HG03066 (cell line): ENCODE measurements at regions not wholly inside any gene's neighbourhood (a gene's known extent, or its start where the extent isn't known, plus 50 kb on each side); places are given as distances from the start of the nearest gene placed in this dataset.
"Not testable (repeated sequence)": the region's sequence is repeated elsewhere in the genome, so short reads cannot be mapped to it uniquely, and the experiment has no call there.

Source experiments
- ATAC-seq: cut with Tn5 transposase; IDR thresholded peaks from one replicate; pipeline ENCODE4 v1.9.1; 2021; ENCODE audit warnings: low read depth; ENCODE audit not compliant: unreplicated experiment

GRCh38 chr6:139758209-139758611, 383.8 kb upstream of the CITED2 start:
- ATAC-seq = no peak

DNA sequence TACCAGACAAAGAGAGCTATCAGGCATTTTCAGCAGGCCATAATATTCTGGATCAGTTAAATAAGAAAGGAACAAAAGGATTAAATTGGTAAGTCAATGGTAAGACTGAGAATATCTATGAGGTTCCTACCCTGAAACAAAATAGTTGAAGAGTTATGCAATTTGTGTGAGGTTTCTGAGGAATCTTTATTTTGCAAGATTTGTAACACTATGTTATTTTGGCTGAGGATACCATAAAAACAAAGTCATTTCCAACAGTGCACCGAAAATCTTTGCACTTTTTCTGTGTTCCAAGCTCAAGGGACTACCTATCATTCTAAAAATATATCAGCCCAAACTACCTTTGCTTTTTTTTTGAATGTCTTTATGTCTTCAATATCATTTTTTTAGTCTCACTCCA, 383.3 kb upstream of the CITED2 start:
- no peak for ATAC-seq

GRCh38 chr6:139756381-139756780, 381.9 kb upstream of the CITED2 start:
- no peak for ATAC-seq

DNA sequence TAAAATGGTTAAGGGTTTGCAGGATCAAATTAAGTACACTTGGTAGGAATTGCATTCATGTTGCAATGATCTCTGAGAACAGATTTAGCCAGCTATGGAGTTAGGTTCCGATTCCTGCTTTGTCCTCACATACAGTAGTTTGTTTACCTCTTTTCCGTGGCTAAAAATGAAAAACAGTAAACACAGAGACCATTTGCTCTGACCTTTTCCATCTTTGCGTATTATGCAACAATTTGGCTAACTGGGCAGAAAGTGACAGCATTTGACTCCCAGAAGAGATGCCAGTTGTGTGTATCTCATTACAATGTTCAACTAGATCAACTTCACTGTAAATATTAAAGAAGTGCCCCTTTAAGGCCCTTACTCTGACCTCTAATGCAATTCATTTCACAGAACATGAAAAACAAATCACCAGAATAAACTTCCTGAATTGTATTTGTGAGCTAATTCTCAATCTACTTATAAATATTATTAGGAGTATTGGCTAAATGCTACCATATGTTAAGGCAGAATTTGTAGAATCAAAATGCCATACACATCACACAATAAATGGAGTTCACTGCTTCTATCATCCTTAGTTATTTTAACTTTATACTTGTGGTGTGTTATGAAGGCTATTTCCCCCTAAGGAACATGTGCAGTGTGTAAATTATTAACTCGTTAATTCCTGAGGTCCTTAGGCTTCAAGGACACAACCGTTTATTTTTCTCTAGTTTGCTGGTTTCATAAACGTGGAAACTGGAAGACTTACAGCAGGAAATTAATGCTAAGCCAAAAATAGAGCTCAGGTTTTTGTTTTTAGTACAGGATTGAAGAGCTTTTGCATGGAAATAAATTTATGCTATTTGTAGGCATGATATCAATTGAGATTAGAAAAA, 380.7 kb upstream of the CITED2 start:
- ATAC-seq = no peak

DNA sequence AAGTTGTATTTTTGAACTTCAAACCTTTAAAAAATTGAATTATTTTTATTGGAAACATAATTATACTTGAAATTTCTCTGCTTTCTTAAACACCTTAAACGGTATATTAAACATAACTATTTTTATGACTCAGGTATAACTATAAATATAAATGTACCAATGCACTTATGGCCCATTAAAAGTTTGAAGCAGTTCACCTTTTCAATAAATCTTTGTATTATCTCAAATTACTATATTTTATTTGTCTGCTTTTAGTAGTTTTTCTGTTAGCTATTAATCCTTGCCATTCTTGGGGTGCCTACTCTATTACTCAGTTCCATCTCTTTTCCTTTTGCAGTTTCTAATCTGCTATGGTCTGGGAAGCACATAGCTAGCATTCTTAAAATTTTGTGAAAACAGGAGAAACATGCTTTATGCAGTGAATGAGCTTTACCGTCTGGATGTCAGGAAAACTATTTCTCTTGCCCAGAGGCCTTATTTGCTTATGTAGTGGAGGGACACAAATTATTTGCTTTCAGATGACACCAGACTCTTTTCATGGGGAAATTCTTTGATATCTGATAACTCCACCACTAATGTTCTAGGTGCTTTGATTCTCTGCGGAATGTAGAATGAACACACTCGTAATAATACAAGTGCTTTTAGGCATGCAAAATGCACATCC, 378.9 kb upstream of the CITED2 start:
- ATAC-seq = no peak

DNA sequence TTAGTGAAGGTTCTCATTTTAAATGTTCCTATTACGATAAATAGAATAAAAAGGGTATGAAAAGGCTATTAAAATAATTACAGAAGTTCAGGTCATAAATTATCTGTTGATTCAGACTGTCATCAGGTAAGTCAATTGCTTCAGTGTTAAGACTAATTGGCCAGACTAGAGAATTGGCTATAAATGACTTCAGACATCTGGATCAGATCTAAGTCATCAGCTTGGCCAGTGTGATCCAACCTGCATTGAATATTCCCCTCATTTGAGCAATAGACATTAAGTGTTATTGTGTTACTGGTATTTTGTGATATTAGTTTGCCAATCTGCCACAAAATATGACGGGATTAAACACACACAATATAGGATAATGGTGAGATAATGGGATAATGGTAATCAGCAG, 377.6 kb upstream of the CITED2 start:
- no peak for ATAC-seq

DNA sequence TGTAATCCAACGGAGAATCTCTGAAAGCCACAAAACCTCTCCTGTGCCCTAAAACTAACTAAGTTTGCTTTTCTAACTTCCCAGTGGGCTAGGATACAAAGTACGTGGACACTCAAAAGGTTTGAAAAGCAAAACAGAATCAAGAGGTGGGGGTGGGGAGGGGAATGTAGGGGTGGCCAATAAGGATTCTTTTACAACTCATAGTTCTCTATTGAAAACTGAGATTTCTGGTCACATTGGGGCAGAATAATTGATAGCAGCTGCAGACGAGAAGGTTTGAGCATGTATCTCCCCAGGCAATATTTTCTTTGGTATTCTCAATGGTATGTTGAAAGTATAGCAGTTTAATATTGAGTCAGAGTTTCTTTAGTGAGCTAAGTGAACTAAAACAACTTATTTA, 376.7 kb upstream of the CITED2 start:
- ATAC-seq = no peak

GRCh38 chr6:139748353-139749146, 374.1 kb upstream of the CITED2 start:
- ATAC-seq = no peak

DNA sequence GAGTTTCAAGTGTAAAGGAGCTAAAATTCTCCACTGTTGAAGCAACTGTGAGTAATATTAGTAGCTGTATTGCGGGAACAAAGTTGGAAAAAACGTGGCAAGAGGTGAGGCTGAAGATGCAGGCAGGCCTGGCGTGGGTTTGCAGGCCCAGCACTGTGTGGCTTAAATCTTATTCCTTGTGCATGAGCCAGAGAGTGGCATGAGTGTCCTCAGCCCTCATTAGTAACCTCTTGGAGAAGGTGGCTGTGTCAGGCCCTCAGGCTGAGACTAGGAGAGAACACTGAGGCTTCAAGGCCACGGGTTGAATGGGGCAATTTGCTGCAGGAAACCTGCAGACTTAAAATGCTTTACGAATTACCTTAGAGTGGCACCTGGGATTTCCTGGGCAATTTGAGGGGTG, 372.7 kb upstream of the CITED2 start:
- no peak for ATAC-seq

GRCh38 chr6:139744891-139745290, 370.4 kb upstream of the CITED2 start:
- ATAC-seq = no peak

DNA sequence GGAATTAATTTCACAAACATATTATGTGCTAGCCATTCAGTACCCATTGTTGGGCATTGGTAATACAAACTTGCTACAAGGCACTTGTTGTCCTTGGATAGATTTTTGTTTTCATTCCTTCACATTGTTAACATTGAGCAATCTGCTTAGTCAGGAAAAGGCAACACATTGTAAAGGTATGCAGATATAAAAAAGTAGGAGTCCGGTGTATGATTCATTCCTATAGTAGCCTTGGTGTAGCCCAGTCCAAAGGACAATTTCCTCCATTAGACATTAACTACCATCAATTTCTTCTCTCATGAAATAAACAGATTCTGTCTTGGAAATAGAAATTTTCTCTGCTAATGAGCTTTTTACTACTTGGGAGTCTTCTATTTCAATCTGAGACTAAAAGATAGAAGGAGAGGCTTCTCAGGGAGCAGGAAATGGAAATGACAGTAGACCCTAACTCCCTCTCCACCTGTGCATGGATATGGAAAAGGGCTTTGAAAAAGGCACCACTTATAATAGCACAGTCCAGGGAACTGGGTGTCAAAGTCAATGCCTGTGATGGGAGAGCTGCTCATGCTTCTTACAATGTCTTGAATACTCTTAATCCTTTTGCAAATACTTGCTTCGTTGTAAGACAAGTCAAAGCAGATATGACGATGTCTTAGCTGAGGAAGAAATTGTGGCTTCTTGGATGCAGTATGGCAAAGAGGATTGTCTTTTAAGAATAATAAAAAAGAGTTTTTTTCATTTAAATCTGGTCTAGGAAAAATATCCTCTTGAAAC, 369.4 kb upstream of the CITED2 start:
- ATAC-seq = no peak

DNA sequence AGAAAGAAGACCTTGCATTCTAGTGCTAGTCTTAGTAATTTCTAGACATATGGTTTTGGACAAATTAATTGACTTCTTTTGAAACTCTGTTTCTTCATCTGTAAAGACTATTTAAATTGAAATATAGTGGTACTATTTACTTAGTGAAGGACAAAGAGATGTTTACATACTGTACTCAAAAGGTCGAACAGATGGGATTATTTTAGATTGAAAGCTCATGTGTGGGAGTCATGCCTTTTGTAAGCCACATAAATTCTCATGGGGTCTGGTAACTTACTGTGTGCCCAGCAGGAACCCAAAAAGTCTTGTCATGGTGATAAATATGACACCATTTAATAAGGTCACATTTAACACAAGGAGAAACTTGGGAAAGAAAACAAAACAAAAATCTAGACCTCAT, 368.2 kb upstream of the CITED2 start:
- no peak for ATAC-seq

GRCh38 chr6:139738801-139739455, 364.5 kb upstream of the CITED2 start:
- no peak for ATAC-seq

DNA sequence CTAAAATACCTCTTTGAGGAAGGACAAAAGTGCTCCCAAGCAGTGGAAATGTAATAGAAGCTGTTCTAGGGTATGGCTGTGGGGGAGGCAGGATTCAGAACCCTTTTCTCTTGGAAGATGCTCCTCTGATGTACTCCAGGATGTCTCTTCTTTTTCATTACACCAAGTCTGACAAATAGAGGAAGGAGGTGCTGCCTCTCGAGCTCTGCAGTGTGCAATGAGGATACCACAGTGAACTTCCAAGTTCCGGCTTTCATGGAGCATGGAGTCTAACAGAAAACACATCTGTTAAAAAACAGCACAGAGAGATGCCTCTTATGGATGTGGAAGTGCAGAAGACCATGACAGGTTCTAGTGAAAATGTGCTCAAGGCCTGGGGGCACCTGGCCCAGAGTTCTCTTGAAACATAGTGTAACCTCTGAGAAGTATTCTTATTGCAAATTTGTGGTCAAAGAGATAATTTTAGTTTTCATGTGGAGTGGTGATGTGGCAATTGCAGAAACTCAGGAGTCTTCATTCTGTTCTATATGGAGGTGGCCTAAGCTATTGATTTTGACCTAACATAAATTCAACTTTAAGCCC, 362.0 kb upstream of the CITED2 start:
- peak; percentile 81 for ATAC-seq

GRCh38 chr6:139732451-139732850, 358.0 kb upstream of the CITED2 start:
- ATAC-seq = no peak

GRCh38 chr6:139730340-139730974, 356.0 kb upstream of the CITED2 start:
- no peak for ATAC-seq

- no peak for ATAC-seq
Observed at GRCh38 chr6:139728876-139729427, 354.5 kb upstream of the CITED2 start.

DNA sequence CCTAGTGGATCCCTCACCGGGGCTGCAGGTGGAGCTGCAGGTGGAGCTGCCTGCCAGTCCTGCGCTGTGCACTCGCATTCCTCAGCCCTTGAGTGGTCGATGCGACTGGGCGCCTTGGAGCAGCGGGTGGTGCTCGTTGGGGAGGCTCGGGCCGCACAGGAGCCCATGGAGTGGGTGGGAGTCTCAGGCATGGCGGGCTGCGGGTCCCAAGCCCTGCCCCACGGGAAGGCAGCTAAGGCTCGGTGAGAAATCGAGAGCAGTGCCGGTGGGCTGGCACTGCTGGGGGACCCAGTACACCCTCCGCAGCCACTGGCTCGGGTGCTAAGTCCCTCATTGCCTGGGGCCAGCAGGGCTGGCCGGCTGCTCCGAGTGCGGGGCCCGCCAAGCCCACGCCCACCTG, 351.8 kb upstream of the CITED2 start:
- not testable (repeated sequence) for ATAC-seq

- no peak for ATAC-seq
Observed at GRCh38 chr6:139722530-139722929, 348.1 kb upstream of the CITED2 start.
